ENCODE measurements at regions not wholly inside any gene's neighbourhood (a gene's known extent, or its start where the extent isn't known, plus 50 kb on each side); places are given as distances from the start of the nearest gene placed in this dataset.

GRCh38 chr3:193836511-193836910, 243.5 kb downstream of the OPA1 start:
- DNase-seq: no peak
- no peaks in the 10 kb centered on the region for H3K36me3 ChIP-seq
- peaks cover 4 to 23% (median 12%) of the 10 kb centered on the region in 4 donors for H3K4me1 ChIP-seq
- 40 to 79% (median 63%) methylated on average over 1 to 2 of the region's 2 CpGs for WGBS, 5 donors
- H3K9me3 ChIP-seq: no peaks in the 10 kb centered on the region
- TF ChIP-seq EP300 (IDR thresholded peaks at IDR 0.05) (no peak), CTCF (IDR thresholded peaks at IDR 0.05) (no peak), POLR2A (IDR thresholded peaks at IDR 0.05) (no peak), POLR2AphosphoS5 (IDR thresholded peaks at IDR 0.05) (no peak)
- no peak overlapping the region for H3K4me3 ChIP-seq
- H3K27ac ChIP-seq: peak overlapping the region; percentile 3 to 69 (median 37)
- intact Hi-C loops (cut with DNase I; ENCODE audit: low total_unique reads): no loop called here
- H3K27me3 ChIP-seq: no peaks in the 10 kb centered on the region

- no peak overlapping the region for H3K4me3 ChIP-seq
- intact Hi-C loops (cut with DNase I; ENCODE audit: low total_unique reads): no loop called here
- no peaks in the 10 kb centered on the region for H3K27me3 ChIP-seq
- H3K9me3 ChIP-seq: no peaks in the 10 kb centered on the region
- peak overlapping the region; percentile 3 to 69 (median 37) for H3K27ac ChIP-seq
- H3K4me1 ChIP-seq: peaks cover 6 to 19% (median 13%) of the 10 kb centered on the region in 4 donors
- DNase-seq: no peak
- TF ChIP-seq POLR2A (IDR thresholded peaks at IDR 0.05): no peak
- no peaks in the 10 kb centered on the region for H3K36me3 ChIP-seq
- 45 to 66% (median 56%) methylated on average over 7 of the region's 7 CpGs for WGBS, 5 donors
Observed at GRCh38 chr3:193836918-193837317, 243.9 kb downstream of the OPA1 start.

- DNase-seq: no peak
Observed at GRCh38 chr3:193837347-193837827, 244.4 kb downstream of the OPA1 start.

DNA sequence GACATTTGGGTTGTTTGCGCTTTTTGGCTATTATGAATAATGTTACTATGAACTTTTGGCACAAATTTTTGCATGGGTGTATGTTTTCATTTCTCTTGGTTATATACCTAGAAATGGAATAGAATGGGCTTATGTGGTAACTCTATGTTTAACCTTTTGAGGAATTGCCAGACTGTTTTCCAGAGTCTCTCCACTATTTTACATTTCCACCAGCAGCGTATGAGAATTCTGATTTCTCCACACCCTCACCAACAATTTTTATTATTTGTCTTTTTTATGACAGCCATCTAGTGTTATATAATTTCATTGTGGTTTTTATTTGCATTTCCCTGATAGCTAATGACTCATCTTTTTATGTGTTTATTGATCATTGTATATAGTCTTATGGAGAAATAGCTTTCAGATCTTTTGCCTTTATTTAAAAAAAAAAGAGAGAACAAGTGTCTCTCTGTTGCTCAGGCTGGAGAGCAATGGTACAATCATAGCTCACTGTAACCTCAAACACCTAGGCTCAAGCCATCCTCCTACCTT, 247.2 kb downstream of the OPA1 start:
- no peak for DNase-seq
- peaks cover 8 to 21% (median 12%) of the 10 kb centered on the region in 4 donors for H3K4me1 ChIP-seq

More at GRCh38 chr3:193837347-193837827, 244.4 kb downstream of the OPA1 start:
- H3K36me3 ChIP-seq: no peaks in the 10 kb centered on the region
- 70 to 82% (median 77%) methylated on average over 6 of the region's 6 CpGs for WGBS, 5 donors
- intact Hi-C loops (cut with DNase I; ENCODE audit: low total_unique reads): no loop called here
- H3K4me1 ChIP-seq: peaks cover 11 to 19% (median 15%) of the 10 kb centered on the region in 4 donors
- H3K4me3 ChIP-seq: no peak overlapping the region
- no peaks in the 10 kb centered on the region for H3K27me3 ChIP-seq
- no peak for TF ChIP-seq POLR2AphosphoS5 (IDR thresholded peaks at IDR 0.05)
- no peak for TF ChIP-seq POLR2A (IDR thresholded peaks at IDR 0.05)
- TF ChIP-seq CTCF (IDR thresholded peaks at IDR 0.05): no peak
- no peak for TF ChIP-seq EP300 (IDR thresholded peaks at IDR 0.05)
- H3K9me3 ChIP-seq: no peaks in the 10 kb centered on the region
- peak overlapping the region in 4 of 5 donors; percentile 3 to 69 (median 50) for H3K27ac ChIP-seq

More for the DNA sequence above, 247.2 kb downstream of the OPA1 start:
- Histone ChIP-seq H3K27ac (no peak overlapping the region), H3K36me3 (no peaks in the 10 kb centered on the region), H3K27me3 (no peaks in the 10 kb centered on the region), H3K9me3 (no peaks in the 10 kb centered on the region), H3K4me3 (no peak overlapping the region)
- intact Hi-C loops (cut with DNase I; ENCODE audit: low total_unique reads): no loop called here
- TF ChIP-seq CTCF (IDR thresholded peaks at IDR 0.05): no peak
- no peak for TF ChIP-seq POLR2A (IDR thresholded peaks at IDR 0.05)
- no peak for TF ChIP-seq EP300 (IDR thresholded peaks at IDR 0.05)
- TF ChIP-seq POLR2AphosphoS5 (IDR thresholded peaks at IDR 0.05): no peak
- WGBS, 5 donors: 77 to 92% (median 89%) methylated on average over 2 of the region's 2 CpGs

Measured in stomach (tissue), 8 donors.